K562 (cell line): ENCODE measurements at regions not wholly inside any gene's neighbourhood (a gene's known extent, or its start where the extent isn't known, plus 50 kb on each side); places are given as distances from the start of the nearest gene placed in this dataset.

Experiments used
- ATAC-seq: fragments of 200-7000 bp; cut with Tn5 transposase; 3 replicates; pipeline ENCODE4 v1.9.1; 2020; ENCODE audit warnings: moderate library complexity
- BruUV-seq: library from RNA; stranded (reverse); fragments of 400-500 nt; replicated peaks from 2 replicates; lab custom pipeline; 2021; lab: Mats Ljungman, UMichigan
- CTCF ChIA-PET: fragments of 300-600 bp; formaldehyde crosslinking; extraction: SDS; loops from one replicate; lab custom pipeline; 2021; ENCODE audit warnings: low intra/inter-chr PET ratio; lab: Yijun Ruan, JAX
- POLR2A ChIA-PET: fragments of 300-600, 350-650 bp; sonication (Branson Sonifier 250); formaldehyde crosslinking; extraction: SDS; loops from one replicate; lab custom pipeline; 2021; ENCODE audit warnings: antibody characterized with exemption, inconsistent platforms; lab: Yijun Ruan, JAX
- DNase-seq, 4 experiments: peaks; one replicate each; pipeline versions ENCODE4 v3.0.0 to v3.0.0-alpha.2; 2011 to 2018; ENCODE audit warnings: low spot score in 3 of 4, mixed read lengths in 3 of 4; ENCODE audit errors: extremely low read depth in 1 of 4
- FAIRE-seq: peaks from 2 replicates; lab custom pipeline; 2011; peaks lifted over from hg19 to GRCh38; lab: Jason Lieb, UNC
- H2AFZ ChIP-seq: 2 replicates; pipeline ENCODE4 v1.6.0; 2011; ENCODE audit warnings: low read depth, low read length, control low read depth, inconsistent platforms
- H3K27ac ChIP-seq: fragments of 200-600 bp; 3 replicates; pipeline ENCODE4 v1.8.0; 2011; ENCODE audit warnings: low read depth, mild to moderate bottlenecking, control low read depth, inconsistent platforms, low read length, moderate library complexity, mixed read lengths; ENCODE audit errors: extremely low read depth
- H3K27me3 ChIP-seq, 2 experiments: fragments of 300-600 bp in 1 of 2; 2 replicates in 1 of 2; 3 replicates in 1 of 2; pipeline versions ENCODE4 v1.6.0 to v1.8.0; 2011; ENCODE audit warnings: inconsistent platforms in 2 of 2, low read length in 2 of 2, mild to moderate bottlenecking in 1 of 2, mixed read lengths in 1 of 2, moderate library complexity in 1 of 2; ENCODE audit not compliant: control insufficient read depth in 2 of 2, insufficient read depth in 2 of 2
- H3K36me3 ChIP-seq: fragments of 300-600 bp; 3 replicates; pipeline ENCODE4 v1.8.0; 2011; ENCODE audit warnings: mild to moderate bottlenecking, low read length, inconsistent platforms; ENCODE audit not compliant: control insufficient read depth, insufficient read depth
- H3K4me1 ChIP-seq, 2 experiments: fragments of 200-600 bp in 1 of 2; replicated peaks in 1 of 2; 2 replicates in 1 of 2; 3 replicates in 1 of 2; pipeline versions ENCODE4 v1.5.1 to v1.8.0; 2011; ENCODE audit warnings: inconsistent platforms in 2 of 2, low read length in 2 of 2, mild to moderate bottlenecking in 1 of 2, mixed read lengths in 1 of 2, moderate library complexity in 1 of 2; ENCODE audit not compliant: control insufficient read depth in 2 of 2, insufficient read depth in 2 of 2
- H3K4me2 ChIP-seq: 2 replicates; pipeline ENCODE4 v1.6.1; 2011; ENCODE audit warnings: low read length, control low read depth, inconsistent platforms, mixed read lengths; ENCODE audit not compliant: insufficient read depth
- H3K4me3 ChIP-seq: fragments of 200-600 bp; sonication (generic), shearing (Covaris generic); 2 replicates; pipeline ENCODE4 v1.5.1; 2016; ENCODE audit warnings: control low read depth, inconsistent platforms
- H3K79me2 ChIP-seq: fragments of 200-600 bp; 3 replicates; pipeline ENCODE4 v1.8.0; 2011; ENCODE audit warnings: low read length, inconsistent platforms; ENCODE audit not compliant: control insufficient read depth, insufficient read depth
- H3K9ac ChIP-seq, 2 experiments: 2 replicates each; pipeline versions ENCODE4 v1.6.0 to v1.6.1; 2011; ENCODE audit warnings: low read depth in 2 of 2, low read length in 2 of 2, control low read depth in 1 of 2, inconsistent platforms in 1 of 2, mild to moderate bottlenecking in 1 of 2, mixed read lengths in 1 of 2; ENCODE audit not compliant: insufficient read depth in 1 of 2
- H3K9me1 ChIP-seq: one replicate; pipeline ENCODE4 v1.6.0; 2011; ENCODE audit warnings: inconsistent platforms, mild to moderate bottlenecking, low read length, moderate library complexity; ENCODE audit not compliant: control insufficient read depth, insufficient read depth
- H3K9me3 ChIP-seq: replicated peaks from 2 replicates; pipeline ENCODE4 v1.5.1; 2011; ENCODE audit warnings: low read depth, low read length, inconsistent platforms; ENCODE audit not compliant: control insufficient read depth, insufficient read depth
- H4K20me1 ChIP-seq: replicated peaks from 2 replicates; pipeline ENCODE4 v1.6.1; 2011; ENCODE audit warnings: low read length, inconsistent platforms, mixed read lengths; ENCODE audit not compliant: control insufficient read depth, insufficient read depth
- EHMT2 ChIP-seq: fragments of 450-650 bp; IDR thresholded peaks from 2 replicates; pipeline ENCODE4 v1.6.1; 2018; ENCODE audit warnings: antibody characterized with exemption
- GABPA ChIP-seq: fragments of 200-800 bp; sonication (Bioruptor generic); conservative IDR thresholded peaks from 2 replicates; pipeline ENCODE4 v1.6.1; 2016; ENCODE audit warnings: low read depth, missing genetic modification characterization, missing compliant biosample characterization
- GTF2F1 ChIP-seq: IDR thresholded peaks from 2 replicates; pipeline ENCODE4 v1.6.1; 2011; ENCODE audit warnings: low read depth, low read length, improper control_type of control experiment
- HOMEZ ChIP-seq: fragments of 250-450 bp; sonication (Bioruptor Pico); IDR thresholded peaks from 2 replicates; pipeline ENCODE4 v1.4.0; 2020; ENCODE audit warnings: mild to moderate bottlenecking, moderate library complexity
- LEF1 ChIP-seq: fragments of 450-650 bp; IDR thresholded peaks from 2 replicates; pipeline ENCODE4 v1.6.1; 2016; ENCODE audit warnings: mild to moderate bottlenecking
- PTRF ChIP-seq: fragments of 450-650 bp; IDR thresholded peaks from 2 replicates; pipeline ENCODE4 v1.6.1; 2016; ENCODE audit warnings: mild to moderate bottlenecking, missing genetic modification characterization, missing compliant biosample characterization
- SIRT6 ChIP-seq: IDR thresholded peaks from one replicate; pipeline ENCODE4 v1.6.1; 2012; ENCODE audit warnings: low read depth, mild to moderate bottlenecking, control low read depth, inconsistent platforms, low read length, moderate library complexity
- TOE1 ChIP-seq, 2 experiments: fragments of 450-650 bp in 1 of 2; sonication (generic) in 1 of 2; formaldehyde crosslinking in 1 of 2; IDR thresholded peaks; 2 replicates each; pipeline versions ENCODE4 v1.7.1 to v1.8.0; 2016 to 2022; ENCODE audit warnings: borderline replicate concordance in 2 of 2, mild to moderate bottlenecking in 2 of 2, antibody characterized with exemption in 1 of 2, inconsistent platforms in 1 of 2, low read depth in 1 of 2, missing genetic modification reagents in 1 of 2, moderate library complexity in 1 of 2
- TSHZ1 ChIP-seq: fragments of 250-450 bp; sonication (Bioruptor Pico); IDR thresholded peaks from 2 replicates; pipeline ENCODE4 v1.4.0; 2020; ENCODE audit warnings: mild to moderate bottlenecking, moderate library complexity
- ZBTB12 ChIP-seq: fragments of 250-450 bp; sonication (Bioruptor Pico); IDR thresholded peaks from 2 replicates; pipeline ENCODE4 v1.4.0; 2020
- ZC3H4 ChIP-seq: sonication (generic); formaldehyde crosslinking; IDR thresholded peaks from 2 replicates; pipeline ENCODE4 v1.9.0; 2021; ENCODE audit warnings: missing genetic modification reagents, borderline replicate concordance
- ZFP1 ChIP-seq: fragments of 450-650 bp; formaldehyde crosslinking; IDR thresholded peaks from 2 replicates; pipeline ENCODE4 v1.4.0; 2020; ENCODE audit warnings: mild to moderate bottlenecking, mixed read lengths
- WGBS: fragments of 100-300 bp; shearing (Covaris generic); methylation state at CpG from one replicate; pipeline ENCODE4 v1.1.6; 2016; ENCODE audit warnings: low coverage, mixed read lengths; ENCODE audit not compliant: insufficient coverage; ENCODE audit errors: missing lambda C conversion rate; 5-methylcytosine and 5-hydroxymethylcytosine counted together
- in situ Hi-C: fragments of 300-500 bp; cut with MboI; formaldehyde crosslinking; loops from 4 replicates; pipeline ENCODE4 v1.15.0; 2018; ENCODE audit warnings: inconsistent platforms, mixed read lengths
- intact Hi-C: fragments of 100-400 bp; cut with micrococcal nuclease; formaldehyde crosslinking; loops from 2 replicates; pipeline ENCODE4 v1.14.2; 2022

GRCh38 chr4:100799761-100800539 is 282.1 kb upstream of the EMCN start:
- no peak for ATAC-seq
- H2AFZ ChIP-seq, result no peak overlapping the region
- no peaks in the 10 kb centered on the region for H4K20me1 ChIP-seq
- POLR2A ChIA-PET, result no interaction called here
- CTCF ChIA-PET, result no interaction called here
- no peak overlapping the region for H3K4me3 ChIP-seq
- WGBS, result 0% methylated on average over 7 of the region's 7 CpGs
- in situ Hi-C loops, result no loop called here
- no peak for DNase-seq
- no peaks in the 10 kb centered on the region for H3K36me3 ChIP-seq
- H3K9me3 ChIP-seq, result no peaks in the 10 kb centered on the region
- FAIRE-seq, result no peak
- TF ChIP-seq HOMEZ (no peak), TSHZ1 (CRISPR knock-in tag) (no peak), LEF1 (no peak), ZFP1 (CRISPR knock-in tag) (no peak), GTF2F1 (no peak), PTRF (tag) (no peak), ZC3H4 (CRISPR knock-in tag) (no peak), ZBTB12 (CRISPR knock-in tag) (no peak), SIRT6 (no peak), GABPA (no peak), TOE1 (IDR thresholded peaks at IDR 0.05; ENCODE audit: borderline replicate concordance) (no peak), TOE1 (CRISPR knock-in tag; IDR thresholded peaks at IDR 0.05; ENCODE audit: borderline replicate concordance, low read depth) (no peak), EHMT2 (no peak)
- H3K4me2 ChIP-seq, result no peak overlapping the region
- no peaks in the 10 kb centered on the region for H3K9me1 ChIP-seq
- intact Hi-C loops, result no loop called here
- no TSS peak for BruUV-seq
- no peaks in the 10 kb centered on the region for H3K4me1 ChIP-seq
- H3K27ac ChIP-seq, result no peak overlapping the region
- no peaks in the 10 kb centered on the region for H3K27me3 ChIP-seq
- H3K79me2 ChIP-seq, result no peaks in the 10 kb centered on the region
- no peak overlapping the region for H3K9ac ChIP-seq
